DOHH2 (cell line): ENCODE measurements at regions not wholly inside any gene's neighbourhood (a gene's known extent, or its start where the extent isn't known, plus 50 kb on each side); places are given as distances from the start of the nearest gene placed in this dataset.

Experiments
- CTCF ChIP-seq: fragments of 200-600 bp; sonication (generic); IDR thresholded peaks from one replicate; pipeline ENCODE4 v1.5.1; 2014; ENCODE audit warnings: antibody characterized with exemption, mild to moderate bottlenecking, low read depth, low read length; ENCODE audit not compliant: poor library complexity, severe bottlenecking
- EZH2phosphoT487 ChIP-seq: fragments of 200-600 bp; sonication (generic); IDR thresholded peaks from 2 replicates; pipeline ENCODE4 v1.6.1; 2017; ENCODE audit warnings: borderline replicate concordance, mild to moderate bottlenecking, antibody characterized with exemption, low read length, moderate library complexity, mixed read lengths

- TF ChIP-seq CTCF = no peak
- no peak for TF ChIP-seq EZH2phosphoT487
Observed at GRCh38 chr2:62339837-62340236, 143.9 kb downstream of the B3GNT2 start.
